Thyroid gland (tissue), 4 donors: ENCODE measurements at regions not wholly inside any gene's neighbourhood (a gene's known extent, or its start where the extent isn't known, plus 50 kb on each side); places are given as distances from the start of the nearest gene placed in this dataset.

ENCODE experiments used
- POLR2A ChIP-seq, 2 donors: fragments of 450-650 bp; IDR thresholded peaks; one replicate each; pipeline ENCODE4 v1.6.1; 2017; ENCODE audit warnings: antibody characterized with exemption in 2 of 2, mild to moderate bottlenecking in 2 of 2, moderate library complexity in 1 of 2
- TF ChIP-seq, protein P1 (sequence below), 6 experiments: fragments of 200-600 bp in 3 of 6; fragments of 450-650 bp in 3 of 6; sonication (generic) in 3 of 6; IDR thresholded peaks; one replicate each; pipeline ENCODE4 v1.5.1; 2016 to 2019; ENCODE audit warnings: antibody characterized with exemption in 6 of 6, mild to moderate bottlenecking in 2 of 6, inconsistent platforms in 1 of 6, moderate library complexity in 1 of 6

DNA sequence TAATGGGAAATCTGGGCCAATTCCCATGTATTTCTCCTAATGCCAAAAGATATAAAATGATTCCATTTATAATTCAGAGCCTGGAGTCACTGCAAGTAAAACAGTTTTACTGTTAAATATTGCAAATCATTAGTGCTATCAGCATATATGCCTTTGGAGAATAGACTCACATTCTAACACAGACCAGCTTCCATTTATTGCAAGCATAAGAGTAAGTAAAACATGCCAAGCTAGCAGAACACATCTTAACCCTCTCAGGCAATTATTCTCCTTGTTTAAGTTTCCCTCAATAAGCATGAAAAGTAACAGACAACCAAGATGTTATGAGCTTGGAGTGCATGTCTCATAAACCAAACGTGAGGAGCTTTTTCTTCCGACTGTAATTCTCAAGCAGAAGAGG, 173.9 kb upstream of the GRIP1 start:
- no peak for TF ChIP-seq POLR2A (IDR thresholded peaks at IDR 0.05)
- TF ChIP-seq, protein P1, sequence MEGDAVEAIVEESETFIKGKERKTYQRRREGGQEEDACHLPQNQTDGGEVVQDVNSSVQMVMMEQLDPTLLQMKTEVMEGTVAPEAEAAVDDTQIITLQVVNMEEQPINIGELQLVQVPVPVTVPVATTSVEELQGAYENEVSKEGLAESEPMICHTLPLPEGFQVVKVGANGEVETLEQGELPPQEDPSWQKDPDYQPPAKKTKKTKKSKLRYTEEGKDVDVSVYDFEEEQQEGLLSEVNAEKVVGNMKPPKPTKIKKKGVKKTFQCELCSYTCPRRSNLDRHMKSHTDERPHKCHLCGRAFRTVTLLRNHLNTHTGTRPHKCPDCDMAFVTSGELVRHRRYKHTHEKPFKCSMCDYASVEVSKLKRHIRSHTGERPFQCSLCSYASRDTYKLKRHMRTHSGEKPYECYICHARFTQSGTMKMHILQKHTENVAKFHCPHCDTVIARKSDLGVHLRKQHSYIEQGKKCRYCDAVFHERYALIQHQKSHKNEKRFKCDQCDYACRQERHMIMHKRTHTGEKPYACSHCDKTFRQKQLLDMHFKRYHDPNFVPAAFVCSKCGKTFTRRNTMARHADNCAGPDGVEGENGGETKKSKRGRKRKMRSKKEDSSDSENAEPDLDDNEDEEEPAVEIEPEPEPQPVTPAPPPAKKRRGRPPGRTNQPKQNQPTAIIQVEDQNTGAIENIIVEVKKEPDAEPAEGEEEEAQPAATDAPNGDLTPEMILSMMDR (IDR thresholded peaks at IDR 0.05): no peak
